ENCODE measurements at regions not wholly inside any gene's neighbourhood (a gene's known extent, or its start where the extent isn't known, plus 50 kb on each side); places are given as distances from the start of the nearest gene placed in this dataset.

GRCh38 chr13:67754012-67754411 is 523.9 kb upstream of the PCDH9 start:
- Histone ChIP-seq H3K36me3 (ENCODE audit: control insufficient read depth in 2 of 2, insufficient read depth in 2 of 2, low read length in 1 of 2) (no peaks in the 10 kb centered on the region), H3K4me2 (ENCODE audit: control insufficient read depth, insufficient read depth) (no peak overlapping the region), H3K4me3 (no peak overlapping the region), H3K9me3 (replicated peaks; ENCODE audit: control insufficient read depth, insufficient read depth, low read length) (no peaks in the 10 kb centered on the region), H3K79me2 (ENCODE audit: control insufficient read depth, insufficient read depth, low read length) (no peaks in the 10 kb centered on the region), H3K4me1 (ENCODE audit: control insufficient read depth, insufficient read depth, low read length) (no peaks in the 10 kb centered on the region), H3K27me3 (replicated peaks in 1 of 2; ENCODE audit: control insufficient read depth in 2 of 2, insufficient read depth in 2 of 2, low read length in 1 of 2) (no peaks in the 10 kb centered on the region), H2AFZ (ENCODE audit: control insufficient read depth, low read depth, low read length) (no peak overlapping the region), H3K27ac (ENCODE audit: control insufficient read depth, insufficient read depth) (no peak overlapping the region), H3K9ac (ENCODE audit: control insufficient read depth, insufficient read depth, low read length) (no peak overlapping the region), H4K20me1 (ENCODE audit: control insufficient read depth, insufficient read depth) (no peaks in the 10 kb centered on the region)
- in situ Hi-C loops (cut with MboI), result no loop called here
- SMC1A ChIA-PET (ENCODE audit: uncharacterized antibody, unreplicated experiment), result no interaction called here
- no TSS peak for BruUV-seq (replicated peaks)
- no peak for FAIRE-seq
- no peak for DNase-seq (ENCODE audit: low read depth, low spot score)
- POLR2A ChIA-PET, result no interaction called here
- RAD21 ChIA-PET (ENCODE audit: unreplicated experiment), result no interaction called here
- CTCF ChIA-PET, result no interaction called here
- TF ChIP-seq GATAD2B (conservative IDR thresholded peaks at IDR 0.05; ENCODE audit: low read depth) (no peak), NFYB (IDR thresholded peaks at IDR 0.05; ENCODE audit: insufficient read depth, low read depth, low read length) (no peak), RCOR1 (conservative IDR thresholded peaks at IDR 0.05; ENCODE audit: low read depth, low read length) (no peak), HDGF (IDR thresholded peaks at IDR 0.05) (no peak), PAX8 (IDR thresholded peaks at IDR 0.05) (no peak), HCFC1 (IDR thresholded peaks at IDR 0.05; ENCODE audit: low read length) (no peak), ETV6 (conservative IDR thresholded peaks at IDR 0.05 in 1 of 2, IDR thresholded peaks at IDR 0.05 in 1 of 2; ENCODE audit: borderline replicate concordance in 1 of 2, low read depth in 1 of 2) (no peak), MTA2 (IDR thresholded peaks at IDR 0.05; ENCODE audit: low read depth) (no peak), MYB (IDR thresholded peaks at IDR 0.05; ENCODE audit: borderline replicate concordance, low read depth, low read length) (no peak), FOXK2 (IDR thresholded peaks at IDR 0.05) (no peak), RAD21 (IDR thresholded peaks at IDR 0.05; ENCODE audit: insufficient read depth, low read depth, low read length) (no peak)
- no peak for ATAC-seq
- intact Hi-C loops (cut with micrococcal nuclease; ENCODE audit: unreplicated experiment), result no loop called here

GRCh38 chr13:67752759-67753158 is 522.6 kb upstream of the PCDH9 start:
- in situ Hi-C loops (cut with MboI) (no loop called here), intact Hi-C loops (cut with micrococcal nuclease; ENCODE audit: unreplicated experiment) (no loop called here)
- ChIA-PET RAD21 (ENCODE audit: unreplicated experiment) (no interaction called here), CTCF (no interaction called here), POLR2A (no interaction called here), SMC1A (ENCODE audit: uncharacterized antibody, unreplicated experiment) (interaction anchor here (1.2 to 1.3 kb wide), 2 partner anchors 11 to 13 kb away, joined by 3 to 4 read pairs; no protein-coding TSS in a partner anchor)
- H3K27ac ChIP-seq (ENCODE audit: control insufficient read depth, insufficient read depth), result no peak overlapping the region
- H3K79me2 ChIP-seq (ENCODE audit: control insufficient read depth, insufficient read depth, low read length), result no peaks in the 10 kb centered on the region
- BruUV-seq (replicated peaks), result no TSS peak
- no peaks in the 10 kb centered on the region for H3K27me3 ChIP-seq (replicated peaks in 1 of 2; ENCODE audit: control insufficient read depth in 2 of 2, insufficient read depth in 2 of 2, low read length in 1 of 2)
- H3K4me1 ChIP-seq (ENCODE audit: control insufficient read depth, insufficient read depth, low read length), result no peaks in the 10 kb centered on the region
- H3K36me3 ChIP-seq (ENCODE audit: control insufficient read depth in 2 of 2, insufficient read depth in 2 of 2, low read length in 1 of 2), result no peaks in the 10 kb centered on the region
- no peak for FAIRE-seq
- H3K4me3 ChIP-seq, result no peak overlapping the region
- no peak overlapping the region for H2AFZ ChIP-seq (ENCODE audit: control insufficient read depth, low read depth, low read length)
- no peak overlapping the region for H3K4me2 ChIP-seq (ENCODE audit: control insufficient read depth, insufficient read depth)
- H4K20me1 ChIP-seq (ENCODE audit: control insufficient read depth, insufficient read depth), result no peaks in the 10 kb centered on the region
- WGBS (ENCODE audit: insufficient coverage, insufficient replicate concordance, low lambda C conversion rate, missing lambda C conversion rate), result 17% methylated on average over 1 of the region's 1 CpG
- DNase-seq (ENCODE audit: low read depth, low spot score), result no peak
- ATAC-seq, result no peak
- H3K9ac ChIP-seq (ENCODE audit: control insufficient read depth, insufficient read depth, low read length), result no peak overlapping the region
- H3K9me3 ChIP-seq (replicated peaks; ENCODE audit: control insufficient read depth, insufficient read depth, low read length), result no peaks in the 10 kb centered on the region
- TF ChIP-seq CHD4 (IDR thresholded peaks at IDR 0.05) (no peak), CEBPZ (IDR thresholded peaks at IDR 0.05; ENCODE audit: low read depth, low read length) (no peak), HSF1 (IDR thresholded peaks at IDR 0.05; ENCODE audit: low read depth, low read length) (no peak), ZZZ3 (IDR thresholded peaks at IDR 0.05; ENCODE audit: control insufficient read depth, insufficient read length, low read depth) (no peak), SIX5 (IDR thresholded peaks at IDR 0.05; ENCODE audit: low read depth, low read length, severe bottlenecking) (no peak), NBN (IDR thresholded peaks at IDR 0.05) (no peak)
